GM20000 (cell line): ENCODE measurements at regions not wholly inside any gene's neighbourhood (a gene's known extent, or its start where the extent isn't known, plus 50 kb on each side); places are given as distances from the start of the nearest gene placed in this dataset.

Source experiments
- DNase-seq: peaks from one replicate; pipeline ENCODE4 v3.0.0; 2012; ENCODE audit warnings: low spot score
- TF ChIP-seq, protein P1 (sequence below): IDR thresholded peaks from 2 replicates; pipeline ENCODE4 v1.5.1; 2012; ENCODE audit warnings: mild to moderate bottlenecking, control low read depth; ENCODE audit errors: extremely low read depth, missing control alignments

DNA sequence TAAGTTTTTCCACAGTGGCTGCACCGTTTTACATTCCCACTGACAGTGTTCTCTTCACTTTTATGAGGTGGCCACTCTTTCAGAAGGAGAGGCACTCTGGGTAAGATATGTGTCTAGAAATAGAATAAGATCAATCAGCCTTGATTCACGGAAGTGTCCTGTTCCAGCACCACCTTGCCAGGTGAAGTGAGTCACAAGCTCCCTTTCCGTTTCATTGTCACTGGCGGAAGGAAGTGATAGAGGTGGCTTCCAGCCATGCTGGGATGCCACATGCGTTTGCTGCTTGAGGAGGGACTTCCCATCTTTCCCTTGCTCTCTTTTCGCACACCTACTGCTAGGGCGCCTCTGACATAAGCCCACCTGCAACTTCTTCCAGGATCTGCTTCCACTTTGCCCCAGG is 217.1 kb downstream of the PIK3R1 start:
- TF ChIP-seq, protein P1, sequence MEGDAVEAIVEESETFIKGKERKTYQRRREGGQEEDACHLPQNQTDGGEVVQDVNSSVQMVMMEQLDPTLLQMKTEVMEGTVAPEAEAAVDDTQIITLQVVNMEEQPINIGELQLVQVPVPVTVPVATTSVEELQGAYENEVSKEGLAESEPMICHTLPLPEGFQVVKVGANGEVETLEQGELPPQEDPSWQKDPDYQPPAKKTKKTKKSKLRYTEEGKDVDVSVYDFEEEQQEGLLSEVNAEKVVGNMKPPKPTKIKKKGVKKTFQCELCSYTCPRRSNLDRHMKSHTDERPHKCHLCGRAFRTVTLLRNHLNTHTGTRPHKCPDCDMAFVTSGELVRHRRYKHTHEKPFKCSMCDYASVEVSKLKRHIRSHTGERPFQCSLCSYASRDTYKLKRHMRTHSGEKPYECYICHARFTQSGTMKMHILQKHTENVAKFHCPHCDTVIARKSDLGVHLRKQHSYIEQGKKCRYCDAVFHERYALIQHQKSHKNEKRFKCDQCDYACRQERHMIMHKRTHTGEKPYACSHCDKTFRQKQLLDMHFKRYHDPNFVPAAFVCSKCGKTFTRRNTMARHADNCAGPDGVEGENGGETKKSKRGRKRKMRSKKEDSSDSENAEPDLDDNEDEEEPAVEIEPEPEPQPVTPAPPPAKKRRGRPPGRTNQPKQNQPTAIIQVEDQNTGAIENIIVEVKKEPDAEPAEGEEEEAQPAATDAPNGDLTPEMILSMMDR: no peak
- no peak for DNase-seq

DNA sequence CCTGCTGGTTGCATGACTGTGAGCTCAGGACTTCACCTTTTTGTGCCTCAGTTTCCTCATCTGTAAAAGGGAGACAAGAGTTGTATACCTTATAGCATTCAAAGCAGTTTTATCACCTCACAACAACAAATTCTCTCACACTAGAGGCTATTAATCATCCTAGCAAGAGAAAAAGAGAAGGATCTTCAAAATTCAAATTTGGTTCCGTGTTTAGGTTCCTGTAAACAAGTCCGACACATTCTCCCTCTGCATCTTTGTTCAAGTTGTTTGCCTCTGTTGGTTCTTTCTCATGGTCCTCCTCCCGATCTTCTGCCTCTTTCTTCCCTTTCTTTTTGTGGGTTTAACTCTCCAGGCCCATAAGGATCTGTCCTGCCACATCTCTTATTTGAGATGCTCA is 218.0 kb downstream of the PIK3R1 start:
- TF ChIP-seq, protein P1: no peak
- DNase-seq: no peak

DNA sequence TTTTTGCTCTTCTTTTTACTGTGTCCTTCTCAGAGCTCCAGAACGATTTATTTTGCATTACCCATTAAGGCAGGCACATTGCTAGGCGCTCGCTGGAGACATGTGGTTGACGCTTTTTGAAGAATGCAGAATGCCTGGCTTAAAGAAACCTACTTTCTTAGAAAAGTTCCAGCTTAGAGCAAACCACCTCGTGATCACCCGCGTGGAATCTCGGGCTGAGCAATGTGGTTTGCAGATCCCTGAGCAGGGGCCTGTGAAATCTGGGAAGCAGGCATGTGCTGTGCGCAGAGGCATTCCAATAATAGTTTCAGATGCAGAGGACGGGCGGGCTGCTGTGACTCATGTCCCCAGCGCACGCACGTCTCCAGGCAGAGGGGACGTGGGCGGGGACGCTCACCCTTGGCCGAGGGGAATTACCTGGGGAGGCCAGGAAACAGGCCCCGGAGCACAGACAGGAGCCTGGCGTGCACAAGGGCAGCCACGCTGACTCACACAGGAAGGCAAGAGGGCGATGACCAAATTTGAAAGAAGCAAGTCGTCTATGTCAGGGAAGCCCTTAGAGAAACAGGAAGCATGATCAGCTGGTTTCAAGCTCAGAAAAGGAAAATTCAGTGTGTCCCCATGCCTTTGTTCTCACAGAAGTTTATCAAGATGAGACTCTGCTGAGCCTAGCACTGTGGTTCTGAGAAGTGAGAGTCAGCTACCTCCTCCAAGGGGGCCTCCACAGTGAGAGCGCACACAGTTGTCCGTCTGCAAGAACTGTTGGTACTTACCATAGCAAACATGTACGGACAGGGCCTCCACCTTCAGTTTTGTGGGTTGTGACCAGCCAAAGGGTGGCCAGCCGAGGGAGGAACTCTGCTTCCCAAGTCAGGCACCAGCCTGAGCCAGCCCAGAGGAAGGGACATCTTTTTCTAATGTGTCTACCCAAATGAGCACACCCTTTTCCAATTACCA is 218.6 kb downstream of the PIK3R1 start:
- TF ChIP-seq, protein P1: no peak
- peak; percentile 84 for DNase-seq

DNA sequence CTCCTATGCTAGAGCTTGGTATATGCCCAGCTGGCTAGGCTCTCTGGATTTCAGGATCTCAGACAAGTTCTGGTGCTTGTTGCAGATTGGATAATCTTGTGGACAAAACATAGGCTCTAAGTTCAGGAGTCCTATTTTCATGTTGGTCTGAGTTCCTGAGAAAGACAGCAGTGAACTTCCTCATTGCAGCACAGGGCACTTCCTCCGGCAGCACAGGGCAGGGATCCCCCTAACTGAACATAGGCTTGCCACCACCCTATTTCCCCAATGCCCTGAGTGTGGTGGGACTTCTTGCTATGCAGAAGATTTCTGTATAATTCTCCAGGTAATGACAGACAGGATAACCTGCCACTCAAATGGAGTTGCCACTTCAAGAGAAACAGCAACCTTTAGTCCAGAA is 220.1 kb downstream of the PIK3R1 start:
- DNase-seq: no peak
- TF ChIP-seq, protein P1: no peak

DNA sequence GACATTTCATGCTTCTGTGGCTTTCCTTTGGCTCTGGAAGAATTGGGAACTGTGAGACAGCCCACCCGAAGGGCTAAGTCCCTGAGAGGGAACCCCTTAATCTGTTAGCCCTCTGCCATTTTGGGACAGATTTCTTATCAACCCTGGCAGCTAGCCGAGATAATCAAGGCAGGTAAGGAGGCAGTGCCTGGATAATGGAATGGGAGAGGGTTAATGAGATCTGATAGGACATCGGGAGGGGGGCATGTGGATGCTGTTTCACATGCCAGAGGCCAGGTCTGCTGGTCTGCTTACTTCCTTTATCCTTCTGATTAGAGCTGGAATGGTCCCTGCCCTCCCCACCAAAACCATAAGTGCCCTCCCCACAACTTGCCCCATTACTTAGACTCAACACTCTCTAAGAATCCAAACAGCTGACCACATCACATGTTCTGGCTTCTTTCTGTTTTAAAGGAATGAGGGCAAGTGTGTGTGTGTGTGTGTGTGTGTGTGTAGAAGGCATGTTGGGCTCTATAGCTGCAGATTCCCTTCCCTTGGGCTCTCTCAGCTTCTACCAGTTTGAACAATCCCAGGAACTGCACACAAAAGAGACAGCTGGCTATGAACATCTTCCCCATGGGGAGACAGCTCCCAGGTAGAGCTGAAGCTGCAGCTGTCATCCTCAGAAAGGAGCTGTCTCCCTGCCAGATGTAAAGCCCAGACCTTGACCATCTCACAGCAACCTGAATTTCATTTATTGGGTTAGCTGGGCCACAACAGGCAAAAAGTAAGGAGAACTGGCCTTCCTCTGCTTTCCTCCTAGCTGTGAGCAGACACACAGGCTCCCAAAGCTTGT is 221.3 kb downstream of the PIK3R1 start:
- no peak for DNase-seq
- TF ChIP-seq, protein P1: no peak

DNA sequence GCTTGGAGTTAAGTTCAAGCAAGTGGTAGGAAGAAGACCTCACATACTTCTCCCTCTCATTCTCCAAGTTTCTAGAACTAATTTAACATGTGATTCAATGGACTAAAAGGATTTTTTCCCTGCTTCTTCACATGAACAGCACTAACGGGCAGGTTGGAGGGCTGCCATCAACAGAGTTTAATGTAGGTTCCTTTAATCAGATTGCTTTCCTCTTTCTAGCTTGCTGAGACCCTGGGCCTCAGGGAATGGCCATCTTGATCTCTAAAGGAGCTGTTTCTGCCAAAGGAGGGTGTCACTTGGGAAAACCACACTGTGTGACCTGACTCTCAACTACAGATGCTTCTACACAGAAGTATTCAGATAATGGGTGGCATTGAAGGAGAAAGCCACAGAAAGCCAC is 223.3 kb downstream of the PIK3R1 start:
- DNase-seq: no peak

DNA sequence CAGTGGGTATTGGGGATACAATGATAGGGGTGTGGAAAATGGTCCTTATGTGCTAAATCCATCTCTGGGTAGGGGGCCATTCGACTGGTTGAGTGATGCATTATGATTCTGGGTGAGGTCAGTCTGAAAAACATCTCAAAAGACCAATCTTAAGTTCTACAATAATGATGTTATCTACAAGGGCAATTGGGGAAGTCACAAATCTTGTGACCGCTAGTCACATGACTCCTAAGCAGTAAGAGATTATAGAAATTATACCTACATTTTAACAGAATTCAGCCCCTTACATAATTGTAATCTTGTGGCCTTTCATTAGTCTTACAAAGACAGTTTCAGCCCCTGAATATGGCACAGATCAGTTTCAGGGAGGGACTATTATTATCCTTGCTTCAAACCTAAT is 224.7 kb downstream of the PIK3R1 start:
- DNase-seq: no peak
- TF ChIP-seq, protein P1: no peak

More for the DNA sequence above, 223.3 kb downstream of the PIK3R1 start:
- TF ChIP-seq, protein P1: no peak
